K562 (cell line): ENCODE measurements at regions not wholly inside any gene's neighbourhood (a gene's known extent, or its start where the extent isn't known, plus 50 kb on each side); places are given as distances from the start of the nearest gene placed in this dataset.

Source experiments
- ATAC-seq: fragments of 200-7000 bp; cut with Tn5 transposase; 3 replicates; pipeline ENCODE4 v1.9.1; 2020; ENCODE audit warnings: moderate library complexity
- BruUV-seq: library from RNA; stranded (reverse); fragments of 400-500 nt; replicated peaks from 2 replicates; lab custom pipeline; 2021; lab: Mats Ljungman, UMichigan
- CTCF ChIA-PET: fragments of 300-600 bp; formaldehyde crosslinking; extraction: SDS; loops from one replicate; lab custom pipeline; 2021; ENCODE audit warnings: low intra/inter-chr PET ratio; lab: Yijun Ruan, JAX
- POLR2A ChIA-PET: fragments of 300-600, 350-650 bp; sonication (Branson Sonifier 250); formaldehyde crosslinking; extraction: SDS; loops from one replicate; lab custom pipeline; 2021; ENCODE audit warnings: antibody characterized with exemption, inconsistent platforms; lab: Yijun Ruan, JAX
- DNase-seq, 4 experiments: peaks; one replicate each; pipeline versions ENCODE4 v3.0.0 to v3.0.0-alpha.2; 2011 to 2018; ENCODE audit warnings: low spot score in 3 of 4, mixed read lengths in 3 of 4; ENCODE audit errors: extremely low read depth in 1 of 4
- FAIRE-seq: peaks from 2 replicates; lab custom pipeline; 2011; peaks lifted over from hg19 to GRCh38; lab: Jason Lieb, UNC
- H2AFZ ChIP-seq: 2 replicates; pipeline ENCODE4 v1.6.0; 2011; ENCODE audit warnings: low read depth, low read length, control low read depth, inconsistent platforms
- H3K27ac ChIP-seq: fragments of 200-600 bp; 3 replicates; pipeline ENCODE4 v1.8.0; 2011; ENCODE audit warnings: low read depth, mild to moderate bottlenecking, control low read depth, inconsistent platforms, low read length, moderate library complexity, mixed read lengths; ENCODE audit errors: extremely low read depth
- H3K27me3 ChIP-seq, 2 experiments: fragments of 300-600 bp in 1 of 2; 2 replicates in 1 of 2; 3 replicates in 1 of 2; pipeline versions ENCODE4 v1.6.0 to v1.8.0; 2011; ENCODE audit warnings: inconsistent platforms in 2 of 2, low read length in 2 of 2, mild to moderate bottlenecking in 1 of 2, mixed read lengths in 1 of 2, moderate library complexity in 1 of 2; ENCODE audit not compliant: control insufficient read depth in 2 of 2, insufficient read depth in 2 of 2
- H3K36me3 ChIP-seq: fragments of 300-600 bp; 3 replicates; pipeline ENCODE4 v1.8.0; 2011; ENCODE audit warnings: mild to moderate bottlenecking, low read length, inconsistent platforms; ENCODE audit not compliant: control insufficient read depth, insufficient read depth
- H3K4me1 ChIP-seq, 2 experiments: fragments of 200-600 bp in 1 of 2; replicated peaks in 1 of 2; 2 replicates in 1 of 2; 3 replicates in 1 of 2; pipeline versions ENCODE4 v1.5.1 to v1.8.0; 2011; ENCODE audit warnings: inconsistent platforms in 2 of 2, low read length in 2 of 2, mild to moderate bottlenecking in 1 of 2, mixed read lengths in 1 of 2, moderate library complexity in 1 of 2; ENCODE audit not compliant: control insufficient read depth in 2 of 2, insufficient read depth in 2 of 2
- H3K4me2 ChIP-seq: 2 replicates; pipeline ENCODE4 v1.6.1; 2011; ENCODE audit warnings: low read length, control low read depth, inconsistent platforms, mixed read lengths; ENCODE audit not compliant: insufficient read depth
- H3K4me3 ChIP-seq: fragments of 200-600 bp; sonication (generic), shearing (Covaris generic); 2 replicates; pipeline ENCODE4 v1.5.1; 2016; ENCODE audit warnings: control low read depth, inconsistent platforms
- H3K79me2 ChIP-seq: fragments of 200-600 bp; 3 replicates; pipeline ENCODE4 v1.8.0; 2011; ENCODE audit warnings: low read length, inconsistent platforms; ENCODE audit not compliant: control insufficient read depth, insufficient read depth
- H3K9ac ChIP-seq, 2 experiments: 2 replicates each; pipeline versions ENCODE4 v1.6.0 to v1.6.1; 2011; ENCODE audit warnings: low read depth in 2 of 2, low read length in 2 of 2, control low read depth in 1 of 2, inconsistent platforms in 1 of 2, mild to moderate bottlenecking in 1 of 2, mixed read lengths in 1 of 2; ENCODE audit not compliant: insufficient read depth in 1 of 2
- H3K9me1 ChIP-seq: one replicate; pipeline ENCODE4 v1.6.0; 2011; ENCODE audit warnings: inconsistent platforms, mild to moderate bottlenecking, low read length, moderate library complexity; ENCODE audit not compliant: control insufficient read depth, insufficient read depth
- H3K9me3 ChIP-seq: replicated peaks from 2 replicates; pipeline ENCODE4 v1.5.1; 2011; ENCODE audit warnings: low read depth, low read length, inconsistent platforms; ENCODE audit not compliant: control insufficient read depth, insufficient read depth
- H4K20me1 ChIP-seq: replicated peaks from 2 replicates; pipeline ENCODE4 v1.6.1; 2011; ENCODE audit warnings: low read length, inconsistent platforms, mixed read lengths; ENCODE audit not compliant: control insufficient read depth, insufficient read depth
- CBX3 ChIP-seq, 2 experiments: IDR thresholded peaks; 1 replicate in 1 of 2; 2 replicates in 1 of 2; pipeline ENCODE4 v1.6.1; 2012; ENCODE audit warnings: inconsistent platforms in 2 of 2, low read length in 2 of 2, borderline replicate concordance in 1 of 2, control low read depth in 1 of 2
- CEBPZ ChIP-seq: fragments of 150-350 bp; IDR thresholded peaks from 2 replicates; pipeline ENCODE4 v1.6.1; 2014; ENCODE audit warnings: low read depth, mild to moderate bottlenecking, low read length, borderline replicate concordance
- ELF4 ChIP-seq: fragments of 450-650 bp; formaldehyde crosslinking; IDR thresholded peaks from 2 replicates; pipeline ENCODE4 v1.4.0; 2022; ENCODE audit warnings: missing genetic modification characterization
- HDAC2 ChIP-seq: fragments of 450-650 bp; IDR thresholded peaks from 2 replicates; pipeline ENCODE4 v1.6.1; 2016; ENCODE audit warnings: mild to moderate bottlenecking
- MED1 ChIP-seq: sonication (generic); formaldehyde crosslinking; IDR thresholded peaks from 2 replicates; pipeline ENCODE4 v1.8.1; 2023; ENCODE audit warnings: missing genetic modification reagents, borderline replicate concordance
- RBM14 ChIP-seq: fragments of 200-400 bp; formaldehyde crosslinking; IDR thresholded peaks from 2 replicates; pipeline ENCODE4 v1.6.1; 2018; ENCODE audit warnings: low read depth, mild to moderate bottlenecking, low read length, moderate library complexity, borderline replicate concordance; ENCODE audit not compliant: insufficient read depth
- SMAD4 ChIP-seq: fragments of 250-450 bp; sonication (Bioruptor Pico); conservative IDR thresholded peaks from 2 replicates; pipeline ENCODE4 v1.8.0; 2021; ENCODE audit warnings: inconsistent platforms, mild to moderate bottlenecking, moderate library complexity
- SUPT5H ChIP-seq: fragments of 450-650 bp; IDR thresholded peaks from 2 replicates; pipeline ENCODE4 v1.6.1; 2016
- XRCC5 ChIP-seq: fragments of 200-400 bp; formaldehyde crosslinking; IDR thresholded peaks from 2 replicates; pipeline ENCODE4 v1.6.1; 2017; ENCODE audit warnings: low read depth, mild to moderate bottlenecking, low read length
- WGBS: fragments of 100-300 bp; shearing (Covaris generic); methylation state at CpG from one replicate; pipeline ENCODE4 v1.1.6; 2016; ENCODE audit warnings: low coverage, mixed read lengths; ENCODE audit not compliant: insufficient coverage; ENCODE audit errors: missing lambda C conversion rate; 5-methylcytosine and 5-hydroxymethylcytosine counted together
- in situ Hi-C: fragments of 300-500 bp; cut with MboI; formaldehyde crosslinking; loops from 4 replicates; pipeline ENCODE4 v1.15.0; 2018; ENCODE audit warnings: inconsistent platforms, mixed read lengths
- intact Hi-C: fragments of 100-400 bp; cut with micrococcal nuclease; formaldehyde crosslinking; loops from 2 replicates; pipeline ENCODE4 v1.14.2; 2022
- TF ChIP-seq, protein P1 (sequence below): fragments of 450-650 bp; formaldehyde crosslinking; IDR thresholded peaks from 2 replicates; pipeline ENCODE4 v1.4.0; 2020; ENCODE audit warnings: mild to moderate bottlenecking, moderate library complexity
- TF ChIP-seq, protein P2 (sequence below): fragments of 450-650 bp; IDR thresholded peaks from 2 replicates; pipeline ENCODE4 v1.6.1; 2016

DNA sequence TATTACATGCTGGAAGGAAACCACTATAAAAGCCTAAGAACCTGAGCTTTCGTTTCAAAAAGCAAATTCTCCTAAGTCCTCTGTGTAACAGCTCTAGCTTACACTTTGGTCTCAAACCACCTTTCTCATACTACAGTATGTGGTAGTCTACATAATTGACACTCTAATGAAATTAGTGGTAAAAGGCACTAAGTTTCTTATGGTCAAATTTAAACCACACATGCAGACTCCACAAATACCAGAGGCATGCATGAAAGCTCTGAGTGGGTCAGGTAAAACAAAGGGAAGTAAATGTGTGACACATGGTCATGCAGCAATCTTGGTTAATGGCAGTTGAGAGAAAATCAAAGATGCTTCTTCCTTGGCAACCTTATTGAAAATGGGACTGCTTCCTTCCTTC, 187.8 kb downstream of the CCNG2 start (continued):
- no peak for TF ChIP-seq CEBPZ
- TF ChIP-seq, protein P1, sequence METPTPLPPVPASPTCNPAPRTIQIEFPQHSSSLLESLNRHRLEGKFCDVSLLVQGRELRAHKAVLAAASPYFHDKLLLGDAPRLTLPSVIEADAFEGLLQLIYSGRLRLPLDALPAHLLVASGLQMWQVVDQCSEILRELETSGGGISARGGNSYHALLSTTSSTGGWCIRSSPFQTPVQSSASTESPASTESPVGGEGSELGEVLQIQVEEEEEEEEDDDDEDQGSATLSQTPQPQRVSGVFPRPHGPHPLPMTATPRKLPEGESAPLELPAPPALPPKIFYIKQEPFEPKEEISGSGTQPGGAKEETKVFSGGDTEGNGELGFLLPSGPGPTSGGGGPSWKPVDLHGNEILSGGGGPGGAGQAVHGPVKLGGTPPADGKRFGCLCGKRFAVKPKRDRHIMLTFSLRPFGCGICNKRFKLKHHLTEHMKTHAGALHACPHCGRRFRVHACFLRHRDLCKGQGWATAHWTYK (CRISPR knock-in tag) = no peak

DNA sequence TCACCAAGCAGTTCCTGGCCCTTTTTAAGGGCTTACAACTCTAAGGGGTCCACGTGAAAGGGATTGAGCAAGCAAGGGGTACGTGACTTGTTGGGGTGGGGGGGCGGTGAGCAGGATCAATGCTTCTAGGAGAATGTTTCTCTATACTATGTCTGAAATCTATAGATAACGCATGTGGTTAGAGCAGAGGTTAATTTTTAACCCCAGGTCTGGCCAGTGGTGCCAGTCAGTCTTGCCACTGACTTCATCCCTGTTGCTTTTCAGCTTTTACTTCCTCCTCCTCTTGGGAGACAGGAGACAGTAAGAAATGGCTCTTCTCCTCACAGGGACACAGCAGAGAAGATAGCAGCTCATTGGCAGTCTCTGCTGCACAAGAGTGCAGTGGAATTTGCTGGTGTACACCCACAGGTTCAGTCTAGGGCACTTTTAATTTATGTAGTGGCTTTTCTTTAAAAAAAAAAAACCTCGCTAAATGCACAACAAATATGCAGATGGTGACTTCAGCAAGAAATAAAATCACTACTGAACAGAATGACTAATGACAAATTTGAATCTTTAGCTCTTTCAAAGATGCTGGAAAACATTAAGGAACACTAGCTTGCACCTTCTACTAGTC, 190.5 kb downstream of the CCNG2 start:
- Histone ChIP-seq H4K20me1 (no peaks in the 10 kb centered on the region), H3K4me2 (no peak overlapping the region), H3K36me3 (no peaks in the 10 kb centered on the region), H3K79me2 (no peaks in the 10 kb centered on the region), H3K4me3 (no peak overlapping the region), H3K9me1 (no peaks in the 10 kb centered on the region), H3K27me3 (no peaks in the 10 kb centered on the region), H2AFZ (no peak overlapping the region), H3K9ac (no peak overlapping the region), H3K9me3 (no peaks in the 10 kb centered on the region), H3K4me1 (no peaks in the 10 kb centered on the region), H3K27ac (no peak overlapping the region)
- CTCF ChIA-PET = no interaction called here
- POLR2A ChIA-PET = no interaction called here
- peak in 1 of 4 experiments; percentile 8 for DNase-seq
- FAIRE-seq = no peak
- 0% methylated on average over 3 of the region's 5 CpGs for WGBS
- BruUV-seq = no TSS peak
- in situ Hi-C loops = no loop called here
- intact Hi-C loops = no loop called here
- no peak for ATAC-seq
- TF ChIP-seq MED1 (CRISPR knock-in tag) = no peak
- TF ChIP-seq, protein P2, sequence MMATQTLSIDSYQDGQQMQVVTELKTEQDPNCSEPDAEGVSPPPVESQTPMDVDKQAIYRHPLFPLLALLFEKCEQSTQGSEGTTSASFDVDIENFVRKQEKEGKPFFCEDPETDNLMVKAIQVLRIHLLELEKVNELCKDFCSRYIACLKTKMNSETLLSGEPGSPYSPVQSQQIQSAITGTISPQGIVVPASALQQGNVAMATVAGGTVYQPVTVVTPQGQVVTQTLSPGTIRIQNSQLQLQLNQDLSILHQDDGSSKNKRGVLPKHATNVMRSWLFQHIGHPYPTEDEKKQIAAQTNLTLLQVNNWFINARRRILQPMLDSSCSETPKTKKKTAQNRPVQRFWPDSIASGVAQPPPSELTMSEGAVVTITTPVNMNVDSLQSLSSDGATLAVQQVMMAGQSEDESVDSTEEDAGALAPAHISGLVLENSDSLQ = no peak
- no peak for TF ChIP-seq HDAC2
- no peak for TF ChIP-seq RBM14
- no peak for TF ChIP-seq ELF4
- TF ChIP-seq SUPT5H = no peak
- TF ChIP-seq SMAD4 (CRISPR knock-in tag) = no peak
- no peak for TF ChIP-seq CBX3 (IDR thresholded peaks at IDR 0.05; ENCODE audit: borderline replicate concordance in 1 of 2, low read length in 2 of 2)
- no peak for TF ChIP-seq XRCC5
